GM21619 (cell line): ENCODE measurements at regions not wholly inside any gene's neighbourhood (a gene's known extent, or its start where the extent isn't known, plus 50 kb on each side); places are given as distances from the start of the nearest gene placed in this dataset.
A peak's percentile ranks its signal among the peaks of the same experiment; 100 is the strongest.

Experiments
- ATAC-seq: cut with Tn5 transposase; IDR thresholded peaks from one replicate; pipeline ENCODE4 v1.9.1; 2021; ENCODE audit not compliant: unreplicated experiment

- ATAC-seq = no peak
These were observed 1540.3 kb upstream of the TMEM132C start for GRCh38 chr12:126726481-126727217.

DNA sequence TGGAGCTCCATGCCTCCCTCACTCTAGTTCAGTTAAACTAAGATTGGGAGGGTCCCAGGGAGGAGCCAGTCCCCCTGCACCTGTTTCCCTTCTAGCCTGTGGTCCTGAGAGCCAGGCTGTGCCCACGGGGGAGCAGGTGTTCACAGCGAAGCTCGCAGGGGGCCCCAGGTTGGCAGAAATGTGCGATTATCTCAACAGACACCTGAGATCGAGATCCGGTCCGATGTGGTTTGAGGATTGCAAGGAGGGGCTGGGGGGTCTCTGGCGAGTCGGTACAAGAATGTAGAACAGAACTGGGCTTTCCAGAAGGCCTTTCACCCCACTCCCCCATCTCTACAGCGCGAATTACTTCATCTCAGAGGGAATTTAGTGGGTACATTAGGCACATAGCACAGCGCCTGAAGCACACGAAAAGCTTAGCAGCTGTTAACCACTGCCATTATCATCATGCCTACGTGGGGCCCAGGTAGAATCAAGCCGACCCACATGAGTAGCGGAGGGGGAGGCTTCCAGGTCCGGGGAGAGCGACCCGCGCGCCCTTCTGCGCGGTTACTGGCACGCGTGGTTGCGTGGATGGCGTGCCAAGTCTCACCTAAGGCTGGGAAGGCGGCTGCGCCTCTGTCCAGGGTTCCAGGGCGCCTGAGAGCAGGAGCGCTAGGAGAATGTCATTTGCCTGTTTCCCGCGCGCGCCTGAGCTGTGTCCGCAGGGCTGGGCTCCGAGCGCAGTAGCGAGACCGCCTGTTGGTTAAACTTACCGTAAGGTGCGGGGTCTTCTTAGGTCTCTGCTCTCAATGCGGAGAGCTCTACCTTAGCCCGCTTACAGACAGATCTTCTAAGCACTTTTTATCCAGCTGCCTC is 1539.5 kb upstream of the TMEM132C start:
- ATAC-seq = no peak

- ATAC-seq = no peak
These were observed 1532.7 kb upstream of the TMEM132C start for GRCh38 chr12:126734296-126734695.

DNA sequence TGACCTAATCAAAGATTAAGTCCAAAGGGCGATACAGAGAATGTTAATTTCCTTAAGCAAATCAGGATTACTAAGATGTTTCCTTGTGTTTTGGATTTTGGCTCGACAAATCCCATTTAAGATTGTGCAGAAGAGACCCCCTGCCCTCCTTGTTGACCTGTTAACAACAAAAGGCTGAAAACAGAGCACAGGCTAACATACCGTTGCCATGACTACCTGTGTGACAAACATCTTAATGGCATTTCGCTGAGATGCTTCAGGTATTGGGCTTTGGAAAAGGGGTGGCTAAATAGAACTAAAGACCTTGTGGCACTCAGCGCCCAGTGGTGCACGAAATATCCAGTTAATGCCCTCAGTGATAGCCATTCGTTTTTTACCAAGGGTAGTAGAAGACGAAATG is 1532.3 kb upstream of the TMEM132C start:
- ATAC-seq = no peak

GRCh38 chr12:126741536-126742240 is 1525.3 kb upstream of the TMEM132C start:
- no peak for ATAC-seq

DNA sequence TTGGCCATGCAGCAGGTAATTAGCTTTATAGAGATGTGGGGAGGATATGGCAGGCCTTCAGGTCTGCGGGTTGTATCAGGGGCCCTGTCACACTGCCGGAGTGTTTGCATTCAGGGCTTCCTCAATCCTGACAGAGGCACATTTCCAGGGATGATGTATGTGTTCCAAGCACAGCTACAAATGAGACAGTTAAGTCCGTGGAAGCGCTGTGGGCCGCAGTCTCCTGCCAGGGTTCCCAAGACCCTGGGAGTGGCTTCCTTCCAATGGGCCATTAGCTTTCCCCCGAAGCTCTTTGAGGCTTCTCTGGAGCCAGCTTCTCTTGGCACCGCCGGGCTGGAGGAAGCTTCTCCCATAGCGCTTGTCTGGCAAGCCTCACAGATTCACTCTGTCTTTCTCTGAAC is 1524.7 kb upstream of the TMEM132C start:
- no peak for ATAC-seq

DNA sequence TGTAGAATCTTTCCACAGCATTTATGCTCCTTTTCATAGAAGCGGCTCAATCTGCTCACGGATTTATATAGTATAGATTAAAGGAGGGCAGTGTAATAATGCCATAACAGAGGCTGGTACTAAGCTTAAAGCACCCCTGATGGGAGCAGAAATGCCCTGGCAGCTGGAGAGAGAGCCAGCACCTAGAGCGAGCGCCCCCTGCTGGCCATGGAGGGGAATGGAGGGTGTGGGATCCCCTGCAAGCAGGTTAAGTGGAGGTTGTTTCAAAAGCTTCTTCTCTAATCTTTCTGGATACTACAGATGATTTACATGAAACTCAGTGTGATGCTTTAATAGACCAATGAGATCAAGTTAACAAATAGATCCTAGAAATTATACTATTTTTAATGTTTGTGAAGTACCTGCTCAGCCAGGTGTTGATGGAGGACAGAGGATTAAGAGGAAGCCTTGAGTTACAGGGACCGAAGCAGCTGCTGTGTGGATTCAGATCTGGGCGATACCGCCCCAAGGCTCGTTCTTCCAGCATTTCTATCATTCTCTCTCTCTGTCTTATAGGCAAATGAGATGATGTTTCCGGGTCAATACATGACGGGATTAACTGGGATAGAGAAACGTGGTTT is 1519.3 kb upstream of the TMEM132C start:
- ATAC-seq = no peak

DNA sequence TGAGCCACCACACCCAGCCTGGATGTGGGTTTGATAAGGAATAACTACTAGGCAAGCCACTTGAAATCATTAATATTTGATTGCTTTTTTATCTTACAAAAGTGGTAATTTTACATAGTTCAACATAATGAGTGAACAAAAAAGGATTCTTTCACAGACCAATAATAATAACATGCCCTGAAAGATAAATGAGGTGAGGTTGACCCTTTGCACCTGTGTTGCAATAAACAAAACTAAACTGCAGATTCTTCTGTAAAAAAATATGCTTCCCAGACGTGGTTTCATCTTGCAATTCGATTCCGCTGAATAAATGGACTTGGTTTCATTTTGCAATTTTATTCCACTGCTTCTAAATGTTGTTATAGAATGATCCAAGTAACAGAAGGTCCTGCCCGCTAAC is 1514.9 kb upstream of the TMEM132C start:
- no peak for ATAC-seq

DNA sequence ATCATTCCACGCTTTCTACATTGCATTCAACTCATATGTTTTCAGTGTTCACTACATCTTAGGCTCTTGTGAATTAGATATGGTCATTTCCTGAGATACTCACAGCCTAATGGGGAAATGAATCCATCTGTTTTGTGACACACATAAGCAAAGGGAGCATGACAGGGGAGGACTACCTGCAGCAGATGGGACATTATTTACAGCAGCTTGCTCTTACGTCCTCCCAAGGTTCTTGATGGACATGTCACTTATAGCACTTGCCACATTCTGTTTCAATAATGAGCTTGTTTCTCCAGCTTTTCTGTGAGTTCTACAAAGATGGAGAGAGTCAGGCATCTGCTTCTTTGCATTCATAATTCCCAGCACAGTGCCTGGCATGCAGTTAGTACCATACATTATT is 1509.6 kb upstream of the TMEM132C start:
- ATAC-seq = no peak

- no peak for ATAC-seq
These were observed 1506.9 kb upstream of the TMEM132C start for GRCh38 chr12:126760092-126760491.

GRCh38 chr12:126761420-126761819 is 1505.5 kb upstream of the TMEM132C start:
- no peak for ATAC-seq

DNA sequence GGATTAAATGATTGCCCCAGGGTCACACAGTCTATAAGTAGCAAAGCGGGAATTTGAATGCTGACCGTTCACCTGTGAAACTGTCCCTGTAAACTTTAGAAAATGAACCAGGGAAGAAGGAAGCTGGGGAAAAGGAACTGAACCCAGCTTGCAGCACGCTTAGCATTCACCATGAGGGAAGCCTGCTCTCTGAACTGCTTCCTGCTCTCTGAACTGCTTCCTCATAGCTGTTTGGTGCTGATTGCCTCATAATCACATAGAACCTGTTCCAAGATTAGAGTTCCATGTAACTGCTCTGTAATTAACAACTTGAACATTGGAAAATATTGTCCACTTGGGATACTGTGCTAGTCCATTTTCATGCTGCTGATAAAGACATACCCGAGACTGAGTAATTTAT is 1504.8 kb upstream of the TMEM132C start:
- ATAC-seq = no peak

DNA sequence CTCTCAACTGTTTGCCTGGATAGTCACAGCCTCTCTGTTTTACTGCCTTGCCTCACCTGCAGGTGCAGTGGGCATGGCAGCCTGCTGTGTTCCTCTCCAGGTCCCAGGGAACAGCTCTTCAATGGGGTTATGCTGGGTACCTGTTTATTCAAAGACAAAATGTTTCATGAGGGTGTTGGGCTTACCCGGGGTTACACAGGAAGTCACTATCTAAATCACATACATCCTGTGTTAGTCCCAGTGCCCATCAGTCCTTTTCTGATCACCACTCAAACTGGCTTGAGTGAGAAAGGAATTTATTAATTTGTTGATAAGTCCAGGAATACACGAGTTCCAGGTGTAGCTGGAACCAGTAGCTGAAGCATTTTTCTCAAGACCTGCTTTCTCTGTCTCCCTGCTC is 1503.6 kb upstream of the TMEM132C start:
- no peak for ATAC-seq

DNA sequence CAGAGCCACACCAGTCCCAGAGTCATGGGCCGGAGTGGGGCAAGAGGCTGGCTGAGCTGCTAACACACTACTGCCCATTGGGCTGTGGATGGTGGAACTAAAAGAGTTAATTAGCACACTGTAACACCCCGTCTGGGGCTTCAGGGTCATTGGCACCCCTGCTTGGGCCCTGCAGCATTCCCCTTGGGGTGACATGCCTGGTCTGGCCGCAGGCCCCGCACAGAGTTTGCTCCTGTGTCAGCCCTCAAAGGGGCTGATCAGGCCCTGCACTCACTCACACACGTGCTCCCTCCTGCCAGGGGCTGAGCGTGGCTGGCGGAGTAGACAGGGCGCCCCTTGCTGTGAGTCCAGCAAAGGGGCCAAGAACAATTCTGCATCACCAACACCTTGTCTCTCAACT is 1499.6 kb upstream of the TMEM132C start:
- no peak for ATAC-seq

- ATAC-seq = no peak
These were observed 1498.5 kb upstream of the TMEM132C start for GRCh38 chr12:126768517-126768916.

DNA sequence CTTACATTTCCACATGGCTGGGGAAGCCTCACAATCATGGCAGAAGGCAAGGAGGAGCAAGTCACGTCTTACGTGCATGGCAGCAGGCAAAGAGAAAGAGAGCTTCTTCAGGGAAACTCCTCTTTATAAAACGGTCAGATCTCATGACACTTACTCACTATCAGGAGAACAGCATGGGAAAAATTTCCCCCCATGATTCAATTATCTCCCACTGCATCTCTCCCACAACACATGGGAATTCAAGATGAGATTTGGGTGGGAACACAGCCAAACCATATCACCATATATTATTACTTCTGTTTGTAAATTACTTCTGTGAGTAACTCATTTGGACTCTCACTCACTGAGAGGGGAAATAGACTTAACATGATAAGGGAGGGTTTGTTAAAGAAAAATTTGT is 1496.8 kb upstream of the TMEM132C start:
- no peak for ATAC-seq

DNA sequence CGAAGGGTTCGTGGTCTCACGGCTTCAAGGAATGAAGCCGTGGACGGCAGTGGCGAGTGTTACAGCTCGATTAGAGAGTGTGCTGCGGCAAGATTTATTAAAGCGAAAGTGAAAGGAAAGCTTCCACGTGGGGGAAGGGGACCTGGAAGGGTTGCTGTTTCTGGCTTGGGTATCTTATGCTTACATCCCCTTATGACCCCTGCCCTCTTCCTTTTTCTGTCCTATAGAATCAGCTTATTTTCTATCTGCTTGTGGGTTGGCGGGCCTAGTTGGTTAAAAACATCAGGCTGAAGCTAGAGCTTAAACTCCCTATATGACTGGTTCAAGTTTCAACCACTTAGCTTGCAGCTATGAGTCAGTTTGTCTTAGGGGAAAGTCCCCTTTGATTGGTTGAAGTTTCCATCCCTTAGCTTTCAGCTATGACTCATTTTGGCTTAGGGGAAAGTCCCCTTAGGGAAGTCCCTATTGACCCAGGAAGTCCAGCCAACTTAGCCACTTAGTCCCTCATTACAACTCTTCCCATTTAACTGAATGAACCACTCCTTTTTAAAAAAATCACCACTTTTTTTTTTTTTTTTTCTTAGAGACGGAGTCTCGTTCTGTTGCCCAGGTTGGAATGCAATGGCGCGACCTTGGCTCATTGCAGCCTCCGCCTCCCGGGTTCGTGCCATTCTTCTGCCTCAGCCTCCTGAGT is 1494.7 kb upstream of the TMEM132C start:
- peak; percentile 79 for ATAC-seq

- ATAC-seq = no peak
These were observed 1494.0 kb upstream of the TMEM132C start for GRCh38 chr12:126773012-126773411.

DNA sequence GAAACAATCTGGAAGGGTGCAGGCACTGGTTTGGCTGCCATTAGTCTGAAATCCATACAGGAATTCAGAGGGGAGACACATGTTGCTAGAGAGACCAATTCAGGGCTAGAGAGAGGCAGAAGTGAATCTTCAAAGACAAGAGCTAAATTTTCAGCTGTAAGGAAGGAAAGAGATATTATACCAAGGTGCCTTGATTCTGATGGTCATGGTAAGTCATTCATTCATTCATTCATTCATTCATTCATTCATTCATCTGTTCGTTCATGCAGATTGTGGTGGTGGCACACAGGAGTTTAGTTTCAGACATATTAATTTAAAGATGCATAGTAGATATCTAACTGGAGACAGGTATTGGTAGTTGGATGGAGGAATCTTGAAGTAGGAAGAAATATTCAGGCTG is 1493.5 kb upstream of the TMEM132C start:
- ATAC-seq = no peak

GRCh38 chr12:126776026-126776655 is 1490.8 kb upstream of the TMEM132C start:
- ATAC-seq = no peak
